ENCODE measurements at regions not wholly inside any gene's neighbourhood (a gene's known extent, or its start where the extent isn't known, plus 50 kb on each side); places are given as distances from the start of the nearest gene placed in this dataset.

DNA sequence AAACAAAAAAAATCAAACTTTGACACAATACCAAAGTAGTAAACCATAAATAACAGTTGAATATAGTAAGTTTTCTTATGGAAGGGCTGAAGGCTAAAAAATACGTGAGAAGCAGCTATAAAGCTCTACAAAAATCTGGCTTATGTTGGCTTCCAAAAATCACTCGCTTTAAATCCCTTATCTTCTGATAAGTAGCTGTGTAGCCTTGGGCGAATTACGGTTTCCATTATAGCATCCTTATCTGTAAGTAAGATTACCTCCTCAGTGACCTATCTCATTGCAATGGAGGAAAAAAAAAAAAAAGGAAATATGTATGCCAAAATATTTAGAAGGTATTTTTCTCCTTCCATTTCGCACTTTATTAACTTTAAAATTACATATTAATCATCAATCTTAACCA, 348.6 kb downstream of the PLOD2 start:
- no peaks in the 10 kb centered on the region for H3K27me3 ChIP-seq (ENCODE audit: insufficient read depth, low read length)
- Mint-ChIP-seq H3K4me1 (peaks cover 15 to 17% of the 10 kb centered on the region in 2 experiments), H3K27ac (peak overlapping the region in 1 of 3 experiments; percentile 48; a peak in 1 of 7 replicates), H3K27me3 (ENCODE audit: low read depth) (no peaks in the 10 kb centered on the region), H3K9me3 (no peaks in the 10 kb centered on the region; a peak in 1 of 5 replicates), H3K36me3 (ENCODE audit: insufficient read depth in 1 of 3, low read depth in 3 of 3) (no peaks in the 10 kb centered on the region), H3K4me3 (no peak overlapping the region)
- H3K23me2 ChIP-seq (ENCODE audit: insufficient read length, low read depth, low read length, poor library complexity, severe bottlenecking), result no peaks in the 10 kb centered on the region
- H2BK5ac ChIP-seq (ENCODE audit: insufficient read length, low read length), result no peak overlapping the region
- DNase-seq, result no peak
- WGBS (ENCODE audit: extremely low coverage, insufficient read length, low lambda C conversion rate), result 100% methylated on average over 1 of the region's 5 CpGs
- no peak overlapping the region for H3K18ac ChIP-seq (ENCODE audit: insufficient read length, low read depth, low read length)
- no peak overlapping the region for H3K27ac ChIP-seq (ENCODE audit: insufficient read length, low read depth, low read length)
- H3K4me2 ChIP-seq (ENCODE audit: insufficient read depth, insufficient read length, low read length), result no peak overlapping the region
- H3K79me1 ChIP-seq (ENCODE audit: insufficient read depth, low read depth, low read length, poor library complexity, severe bottlenecking), result no peaks in the 10 kb centered on the region
- TF ChIP-seq, protein P1, sequence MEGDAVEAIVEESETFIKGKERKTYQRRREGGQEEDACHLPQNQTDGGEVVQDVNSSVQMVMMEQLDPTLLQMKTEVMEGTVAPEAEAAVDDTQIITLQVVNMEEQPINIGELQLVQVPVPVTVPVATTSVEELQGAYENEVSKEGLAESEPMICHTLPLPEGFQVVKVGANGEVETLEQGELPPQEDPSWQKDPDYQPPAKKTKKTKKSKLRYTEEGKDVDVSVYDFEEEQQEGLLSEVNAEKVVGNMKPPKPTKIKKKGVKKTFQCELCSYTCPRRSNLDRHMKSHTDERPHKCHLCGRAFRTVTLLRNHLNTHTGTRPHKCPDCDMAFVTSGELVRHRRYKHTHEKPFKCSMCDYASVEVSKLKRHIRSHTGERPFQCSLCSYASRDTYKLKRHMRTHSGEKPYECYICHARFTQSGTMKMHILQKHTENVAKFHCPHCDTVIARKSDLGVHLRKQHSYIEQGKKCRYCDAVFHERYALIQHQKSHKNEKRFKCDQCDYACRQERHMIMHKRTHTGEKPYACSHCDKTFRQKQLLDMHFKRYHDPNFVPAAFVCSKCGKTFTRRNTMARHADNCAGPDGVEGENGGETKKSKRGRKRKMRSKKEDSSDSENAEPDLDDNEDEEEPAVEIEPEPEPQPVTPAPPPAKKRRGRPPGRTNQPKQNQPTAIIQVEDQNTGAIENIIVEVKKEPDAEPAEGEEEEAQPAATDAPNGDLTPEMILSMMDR (conservative IDR thresholded peaks at IDR 0.05), result no peak
- no peak overlapping the region for H3K56ac ChIP-seq (ENCODE audit: insufficient read length, low read depth, low read length)
- H2BK12ac ChIP-seq (ENCODE audit: insufficient read length, low read depth, low read length), result no peak overlapping the region
- no peak overlapping the region for H4K8ac ChIP-seq (replicated peaks; ENCODE audit: insufficient read length, low read depth, low read length)
- no peak overlapping the region for H3K9ac ChIP-seq (ENCODE audit: extremely low read depth, insufficient read length, low read length)
- H3T11ph ChIP-seq (ENCODE audit: low read length), result no peak overlapping the region
- H2BK15ac ChIP-seq (ENCODE audit: low read depth, low read length), result no peak overlapping the region
- H4K5ac ChIP-seq (ENCODE audit: insufficient read length, low read depth, low read length), result no peak overlapping the region
- no peak overlapping the region for H2BK20ac ChIP-seq (ENCODE audit: low read depth, low read length, poor library complexity, severe bottlenecking)
- no peak overlapping the region for H2AK5ac ChIP-seq (ENCODE audit: insufficient read length, low read length)
- no peak overlapping the region for H2BK120ac ChIP-seq (ENCODE audit: low read depth, low read length, poor library complexity, severe bottlenecking)
- H3K79me2 ChIP-seq (ENCODE audit: insufficient read depth, low read length), result no peaks in the 10 kb centered on the region
- no peak overlapping the region for H4K91ac ChIP-seq (ENCODE audit: insufficient read length, low read depth, low read length)
- H3K23ac ChIP-seq (ENCODE audit: insufficient read length, low read depth, low read length), result no peak overlapping the region
- no peak overlapping the region for H3K4ac ChIP-seq (ENCODE audit: low read depth, low read length)
- no peak overlapping the region for H2AFZ ChIP-seq (ENCODE audit: low read length)
- H4K20me1 ChIP-seq (ENCODE audit: control insufficient read depth, insufficient read depth, insufficient read length), result no peaks in the 10 kb centered on the region
- H3K14ac ChIP-seq (ENCODE audit: insufficient read depth, low read length), result no peak overlapping the region
- no peaks in the 10 kb centered on the region for H3K9me3 ChIP-seq (ENCODE audit: control insufficient read depth, low read depth, low read length)
- no peaks in the 10 kb centered on the region for H3K4me1 ChIP-seq (ENCODE audit: insufficient read depth, low read length)

Data from H9 (cell line).